LoVo (cell line): ENCODE measurements at regions not wholly inside any gene's neighbourhood (a gene's known extent, or its start where the extent isn't known, plus 50 kb on each side); places are given as distances from the start of the nearest gene placed in this dataset.
"Not testable (repeated sequence)": the region's sequence is repeated elsewhere in the genome, so short reads cannot be mapped to it uniquely, and the experiment has no call there.

ENCODE experiments used
- DNase-seq: peaks from one replicate; pipeline ENCODE4 v3.0.0-alpha.2; 2016; ENCODE audit warnings: low spot score

DNA sequence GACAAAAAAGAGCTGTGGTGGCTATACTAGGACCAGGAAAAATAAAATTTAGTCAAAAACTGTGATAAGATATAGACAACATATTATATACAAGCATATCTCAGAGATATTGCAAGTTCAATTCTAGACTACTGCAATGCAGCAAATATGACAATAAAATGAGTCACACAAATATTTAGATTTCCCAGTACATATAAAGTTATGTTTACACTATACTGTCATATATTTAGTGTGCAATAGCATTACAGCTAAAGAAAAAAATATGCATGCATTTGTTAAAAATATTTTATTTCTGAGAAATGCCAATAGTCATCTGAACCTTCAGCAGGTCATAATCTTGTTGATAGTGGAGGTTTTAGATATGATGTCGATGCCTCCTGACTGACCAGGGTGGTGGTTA is 72.1 kb downstream of the AKR1C4 start:
- DNase-seq = no peak

DNA sequence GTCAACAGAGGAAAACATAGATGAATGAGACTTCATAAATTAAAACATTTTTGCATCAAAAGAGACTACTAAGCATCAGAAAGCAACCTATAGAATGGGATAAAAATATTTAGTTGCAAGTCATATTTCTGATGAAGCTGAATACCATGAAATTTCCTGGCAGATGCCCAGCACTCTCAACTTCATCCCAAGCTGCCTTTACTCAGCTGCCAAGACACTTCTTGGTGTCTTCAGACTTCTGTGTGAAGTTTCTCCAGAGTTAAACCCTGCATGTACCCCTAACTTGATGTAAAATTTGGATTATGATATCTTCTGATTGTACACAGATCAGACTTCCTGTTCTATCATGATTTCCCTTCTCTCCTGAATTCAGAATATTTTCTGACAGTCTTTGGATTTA is 73.2 kb downstream of the AKR1C4 start:
- no peak for DNase-seq

DNA sequence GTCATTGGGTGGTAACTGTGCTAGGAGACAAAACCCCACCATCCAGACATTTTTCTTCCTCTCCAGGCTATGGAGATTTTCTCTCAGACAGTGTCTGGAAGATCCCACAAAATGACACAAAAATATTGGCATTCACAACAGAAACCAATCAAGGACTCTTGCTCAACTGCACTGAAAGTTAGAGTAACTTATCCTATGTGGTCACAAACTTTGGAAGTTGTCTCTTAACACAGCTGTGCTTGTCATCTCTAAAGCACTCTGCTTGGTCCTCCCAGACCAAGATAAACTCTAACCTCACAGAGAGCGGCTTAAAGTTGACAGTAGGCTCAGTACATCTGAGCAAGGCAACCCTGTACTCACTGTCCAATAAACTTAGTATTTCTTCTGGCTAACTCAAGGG is 74.9 kb downstream of the AKR1C4 start:
- no peak for DNase-seq

DNA sequence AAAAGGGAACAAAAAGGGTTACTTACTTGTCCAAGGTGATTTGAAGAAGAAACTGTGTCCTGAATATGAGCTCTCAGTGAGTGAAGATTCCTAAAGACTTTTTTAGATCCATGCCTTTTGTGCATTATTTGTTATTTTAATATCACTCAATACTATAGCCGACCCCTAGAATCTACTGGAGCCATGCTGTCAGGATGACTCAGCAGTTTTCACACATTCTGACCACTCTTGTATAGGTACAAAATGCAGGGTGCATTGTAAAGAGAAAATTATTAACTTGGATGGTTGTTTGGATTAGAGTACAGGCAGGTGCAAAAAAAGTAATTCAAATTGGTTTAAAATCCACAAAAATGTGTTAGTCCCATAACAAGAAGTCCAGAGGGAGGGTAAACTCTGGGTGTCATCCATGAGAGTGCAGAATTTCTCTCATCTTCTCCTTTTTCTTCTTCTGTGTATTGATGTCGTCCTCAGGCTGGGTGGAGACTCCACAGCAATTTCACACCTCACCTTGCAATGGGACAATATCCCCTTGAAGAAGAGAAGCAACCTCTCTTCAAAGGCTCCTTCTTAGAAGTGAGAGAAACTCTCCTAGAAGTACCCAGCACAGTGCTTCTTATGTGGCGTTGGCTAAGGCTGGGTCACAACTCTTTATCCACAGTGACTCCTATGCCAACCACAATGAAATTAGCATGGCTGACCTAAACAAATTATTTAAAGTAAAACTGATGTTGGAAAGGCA is 75.6 kb downstream of the AKR1C4 start:
- DNase-seq = no peak

DNA sequence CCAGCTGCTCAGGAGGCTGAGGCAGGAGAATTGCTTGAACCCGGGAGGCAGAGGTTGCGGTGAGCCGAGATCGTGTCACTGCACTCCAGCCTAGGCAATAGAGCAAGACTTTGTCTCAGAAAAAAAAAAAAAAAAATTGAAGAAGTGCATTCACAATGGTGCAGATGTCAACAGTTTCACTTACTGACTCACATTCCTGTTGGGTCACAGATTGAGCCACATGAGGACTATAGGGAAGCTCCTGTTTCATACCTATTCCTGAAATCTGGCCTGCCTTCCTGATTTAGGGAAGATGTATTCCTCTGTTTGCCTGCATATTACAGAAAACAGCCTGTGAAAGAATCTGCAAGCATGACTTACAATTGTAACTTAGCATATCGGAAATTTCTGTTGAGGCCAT is 78.2 kb downstream of the AKR1C4 start:
- no peak for DNase-seq

DNA sequence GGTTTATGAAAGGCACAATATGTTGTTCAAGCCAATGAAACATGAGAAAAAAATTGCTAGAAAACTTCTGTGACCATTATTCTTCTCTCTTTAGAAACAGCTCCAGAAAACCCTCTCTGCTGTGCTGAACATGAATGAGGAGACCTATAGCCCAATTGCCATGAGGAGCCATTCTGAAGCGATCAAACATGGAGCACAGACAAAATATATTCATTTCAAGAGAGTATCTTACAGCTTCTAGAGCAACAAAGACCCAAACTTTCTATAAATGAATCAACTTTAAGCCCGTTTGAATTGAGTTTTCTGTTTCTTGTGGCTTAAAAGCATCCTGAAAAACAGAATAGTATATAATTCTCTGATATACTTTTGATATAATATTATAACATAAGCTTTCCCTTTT is 83.4 kb upstream of the UCN3 start:
- no peak for DNase-seq

DNA sequence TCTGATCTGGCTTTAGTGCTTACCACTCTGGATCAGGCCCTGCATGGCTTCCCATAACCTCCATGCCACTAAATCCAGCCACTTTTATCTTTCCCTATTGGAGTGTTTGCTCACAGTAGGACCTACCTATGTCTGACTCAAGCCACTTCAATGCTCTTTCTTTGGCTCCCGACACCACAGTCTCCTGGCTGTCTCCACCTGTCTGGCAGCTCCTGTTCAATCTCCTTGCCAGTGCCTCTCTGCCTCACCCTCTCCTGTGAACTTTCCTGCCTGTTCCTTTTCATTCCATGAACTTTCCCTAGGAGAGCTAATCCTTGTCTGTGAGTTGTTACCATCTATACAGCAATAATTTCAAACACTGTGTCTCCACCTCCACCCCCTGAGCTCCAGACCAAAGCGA is 82.6 kb upstream of the UCN3 start:
- peak; percentile 46 for DNase-seq

DNA sequence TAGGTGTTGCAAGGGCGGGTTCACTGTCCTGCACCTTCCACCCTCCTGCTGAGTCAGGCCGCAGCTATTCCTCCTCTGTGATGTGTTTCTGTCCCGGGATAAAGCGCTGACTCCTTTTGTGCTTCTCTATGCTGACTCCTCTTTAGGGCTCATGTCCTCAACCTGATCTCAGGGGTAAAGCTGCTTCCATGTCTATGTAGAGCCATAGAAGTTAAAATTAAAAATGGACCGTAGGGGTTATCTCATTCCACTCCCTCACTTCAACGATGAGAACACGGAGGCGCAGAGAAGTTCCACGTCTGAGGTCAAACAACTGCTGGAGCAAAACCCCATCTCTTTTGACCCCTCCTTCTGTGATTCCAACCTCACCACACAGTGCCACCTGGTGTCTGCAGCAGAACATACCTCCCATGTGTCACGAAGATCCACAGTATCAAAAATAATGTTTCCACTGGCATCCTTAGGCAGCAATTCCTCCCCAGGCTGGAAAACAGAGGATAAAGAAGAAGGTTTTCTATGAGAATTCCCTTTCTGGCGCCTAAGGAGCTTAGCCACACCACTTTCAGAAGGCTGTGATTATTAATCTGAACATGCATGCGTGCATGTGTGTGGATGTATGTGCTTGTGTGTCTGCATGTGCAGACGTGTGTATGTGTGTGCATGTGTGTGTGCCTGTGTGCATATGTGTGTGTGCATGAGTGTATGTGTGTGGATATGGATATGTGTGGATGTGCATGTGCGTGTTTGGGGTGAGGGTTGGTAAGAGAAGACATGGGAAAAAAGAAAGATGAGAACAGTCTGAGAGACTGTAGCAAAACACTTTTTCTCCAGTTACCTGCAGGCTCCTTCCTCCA is 81.2 kb upstream of the UCN3 start:
- peak; percentile 70 for DNase-seq

DNA sequence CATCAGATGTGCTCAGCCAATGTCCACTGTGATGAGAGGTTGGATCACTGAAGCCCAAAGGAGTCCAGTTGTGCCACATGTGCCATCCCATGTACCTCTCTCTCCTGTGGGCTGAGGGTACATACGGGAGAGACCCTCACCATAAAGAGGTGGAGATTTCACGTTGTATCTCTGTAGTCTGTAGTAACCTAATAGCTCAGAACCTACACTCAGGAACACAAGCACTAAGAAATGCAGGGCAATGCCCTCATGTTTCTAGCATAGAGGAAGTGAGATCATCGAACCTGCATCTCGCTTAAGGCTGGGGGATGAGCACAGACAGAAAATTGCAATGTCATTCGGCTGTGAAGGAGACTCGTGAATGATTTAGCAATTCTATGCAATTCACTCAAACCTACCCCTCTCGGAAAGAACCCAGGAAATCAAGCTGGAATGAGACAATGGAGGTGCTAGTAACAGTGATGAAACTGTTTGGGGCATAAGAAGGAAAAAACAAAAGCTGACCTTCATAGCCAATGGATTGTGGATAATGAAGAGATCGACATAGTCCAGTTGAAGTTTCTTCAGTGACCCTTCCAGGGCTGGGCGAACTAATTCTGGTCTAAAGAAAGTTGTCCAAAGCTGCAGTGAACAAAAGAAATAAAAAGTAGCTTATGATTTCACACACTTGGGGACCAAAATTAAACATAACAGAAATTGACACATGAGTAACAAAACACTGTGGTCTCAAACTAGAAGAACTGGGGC is 80.3 kb upstream of the UCN3 start:
- DNase-seq = no peak

DNA sequence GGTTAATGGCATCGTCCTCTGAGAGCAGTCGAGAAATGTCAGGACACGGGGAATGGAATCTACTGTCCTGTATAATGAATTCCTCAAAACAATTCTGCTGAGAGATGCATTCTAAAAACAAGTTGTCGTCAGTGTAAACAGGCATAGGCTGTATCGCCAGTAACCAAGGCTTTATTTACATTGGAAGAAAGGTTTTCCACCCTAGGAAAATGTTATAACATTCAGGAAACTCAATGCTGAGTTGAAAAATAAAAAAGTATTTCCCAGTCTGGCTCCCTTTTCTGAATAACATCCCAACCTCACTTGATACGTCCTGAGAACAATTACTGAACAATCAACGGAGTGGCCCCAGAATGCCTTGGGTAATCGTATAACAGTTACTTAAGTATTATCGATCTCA is 79.6 kb upstream of the UCN3 start:
- no peak for DNase-seq

DNA sequence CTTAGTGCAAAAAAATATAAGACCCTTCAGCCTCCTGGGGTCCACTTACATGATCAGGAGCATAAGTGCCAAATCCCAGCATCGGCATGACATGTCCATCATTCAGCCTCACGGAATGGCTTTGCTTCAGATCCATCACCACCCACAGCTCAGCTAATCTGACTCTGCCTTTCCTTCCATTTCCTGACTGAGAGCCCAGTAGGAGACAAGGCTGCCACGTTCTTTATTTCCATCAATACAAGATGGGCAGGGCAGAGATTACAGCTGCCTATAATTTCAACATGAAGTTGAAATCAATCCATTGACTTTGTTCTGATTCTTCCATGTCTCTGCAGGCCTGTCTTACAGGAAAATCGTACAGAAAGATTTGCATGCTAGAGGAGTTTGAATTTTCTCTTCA is 76.4 kb upstream of the UCN3 start:
- DNase-seq = no peak

DNA sequence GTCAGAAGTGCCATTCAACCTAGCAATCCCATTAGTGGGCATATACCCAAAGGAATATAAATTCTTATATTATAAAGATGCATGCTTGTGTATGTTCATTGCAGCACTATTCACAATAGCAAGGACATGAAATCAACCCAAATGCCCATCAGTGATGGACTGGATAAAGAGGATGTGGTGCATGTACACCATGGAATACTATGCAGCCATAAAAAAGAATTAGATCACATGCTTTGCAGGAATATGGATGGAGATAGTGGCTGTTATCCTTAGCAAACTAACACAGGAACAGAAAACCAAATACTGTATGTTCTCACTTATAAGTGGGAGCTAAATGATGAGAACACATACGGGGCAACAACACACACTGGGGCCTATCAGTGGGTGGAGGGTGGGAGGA is 75.5 kb upstream of the UCN3 start:
- not testable (repeated sequence) for DNase-seq

DNA sequence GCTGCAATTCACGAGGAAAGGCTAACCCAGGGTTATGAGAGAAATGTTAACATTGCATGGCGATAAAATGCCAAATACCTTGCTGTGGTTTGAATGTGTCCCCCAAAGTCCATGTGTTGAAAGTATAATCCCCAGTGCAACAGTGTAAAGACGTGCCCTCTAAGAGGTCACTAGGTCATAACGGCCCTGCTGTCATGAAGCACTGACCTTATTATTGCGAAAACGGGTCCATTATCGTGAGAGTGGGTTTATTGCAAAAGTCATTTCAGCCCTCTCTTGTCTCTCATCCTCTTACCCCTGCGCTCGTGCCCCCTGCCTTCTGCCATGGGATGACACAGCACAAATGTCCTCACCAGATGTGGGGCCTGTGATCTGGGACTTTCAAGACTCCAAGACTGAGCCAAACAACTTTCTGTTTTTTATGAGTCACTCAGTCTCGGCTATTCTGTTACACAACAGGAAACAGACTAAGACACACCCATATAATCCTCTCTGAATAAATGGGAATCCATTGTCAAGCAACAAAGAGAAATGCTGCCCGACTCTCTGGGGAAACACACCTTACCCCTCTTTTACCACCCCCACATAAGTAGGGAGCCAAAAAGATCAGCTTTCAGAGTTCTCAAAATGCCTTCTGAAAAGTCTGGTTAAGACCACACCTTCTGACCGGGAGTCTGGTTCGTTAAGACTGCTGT is 73.1 kb upstream of the UCN3 start:
- peak; percentile 88 for DNase-seq

DNA sequence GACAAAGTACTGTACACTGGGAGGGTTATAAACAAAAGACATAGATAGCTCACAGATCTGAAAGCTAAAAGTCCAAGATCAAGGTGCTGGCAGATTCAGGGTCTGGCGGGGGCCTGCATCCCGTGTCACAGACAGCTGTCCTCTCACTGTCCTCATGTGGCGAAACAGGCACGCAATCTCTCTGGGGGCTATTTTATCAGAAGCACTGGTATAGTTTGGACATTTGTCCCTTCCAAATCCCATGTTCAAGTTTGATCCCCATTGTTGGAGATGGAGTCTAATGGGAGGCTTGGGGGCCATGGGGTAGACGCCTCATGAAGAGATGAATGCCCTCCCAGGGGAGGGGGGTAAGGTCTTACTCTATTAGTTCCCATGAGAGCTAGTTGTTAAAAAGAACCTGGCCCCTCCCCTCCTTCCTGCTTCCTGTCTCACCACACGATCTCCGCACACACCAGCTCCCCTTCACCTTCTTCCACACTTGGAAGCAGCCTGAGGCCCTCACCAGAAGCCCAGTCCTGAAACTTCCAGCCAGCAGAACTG is 72.5 kb upstream of the UCN3 start:
- peak; percentile 12 for DNase-seq

DNA sequence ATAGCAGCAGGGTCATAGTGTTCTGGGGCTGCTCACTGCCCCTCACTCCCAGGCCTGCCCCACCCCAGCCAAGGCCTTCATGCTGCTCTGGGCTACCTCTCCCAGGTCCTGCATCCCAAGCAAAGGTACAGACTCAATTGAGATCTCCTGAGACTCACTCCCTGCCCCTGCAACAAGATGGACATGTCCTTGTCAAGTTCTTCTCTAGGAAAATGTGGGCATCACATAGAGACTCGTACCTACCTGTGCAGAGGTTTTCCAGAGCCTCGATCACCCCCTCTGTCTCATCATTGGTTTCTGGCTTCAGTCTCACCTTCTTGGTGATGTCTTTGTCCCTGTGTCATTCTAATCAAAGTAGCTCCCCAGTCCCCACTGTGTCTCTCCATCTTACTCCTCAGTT is 71.8 kb upstream of the UCN3 start:
- DNase-seq = not testable (repeated sequence)

DNA sequence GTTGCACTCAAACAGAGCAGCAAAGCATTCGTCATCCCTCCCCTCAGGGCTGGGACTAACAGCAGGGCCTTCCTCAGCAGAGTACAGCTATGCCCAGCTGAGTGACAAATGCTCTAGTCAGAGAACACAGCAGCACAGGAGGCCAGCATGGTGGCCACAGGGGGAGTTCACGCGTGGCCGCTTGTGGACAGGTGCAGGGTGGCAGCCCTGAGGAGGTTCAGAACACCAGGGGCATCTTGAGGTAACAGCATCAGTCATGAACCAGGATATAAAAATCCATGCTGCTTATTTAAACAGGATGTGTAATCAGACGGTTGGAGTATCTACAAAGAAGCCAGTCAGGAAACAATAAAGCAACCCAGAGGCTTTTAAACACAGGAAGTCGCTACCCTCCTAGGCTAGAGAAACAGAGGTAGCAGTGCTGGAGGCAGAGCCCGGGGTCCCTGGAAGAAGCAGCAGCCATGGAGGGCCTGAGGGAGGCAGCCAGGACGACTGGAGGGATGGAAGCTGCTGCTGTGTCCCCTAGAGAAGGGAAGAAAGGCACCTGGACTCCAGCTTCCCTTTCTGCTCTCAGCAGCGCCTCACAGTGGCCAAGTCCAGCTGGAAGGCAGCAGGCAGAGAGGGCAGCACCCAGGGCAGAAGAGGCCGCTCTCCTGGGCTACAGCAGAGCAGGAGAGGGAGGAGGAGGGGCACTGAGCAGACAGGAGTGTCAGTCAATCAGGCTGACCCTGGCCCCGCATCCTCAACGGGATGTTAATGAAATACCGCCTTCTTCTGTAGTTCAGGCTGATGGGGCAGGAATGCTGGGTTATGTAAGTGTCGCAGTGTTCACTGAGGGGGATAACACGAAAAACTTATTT is 70.8 kb upstream of the UCN3 start:
- no peak for DNase-seq

DNA sequence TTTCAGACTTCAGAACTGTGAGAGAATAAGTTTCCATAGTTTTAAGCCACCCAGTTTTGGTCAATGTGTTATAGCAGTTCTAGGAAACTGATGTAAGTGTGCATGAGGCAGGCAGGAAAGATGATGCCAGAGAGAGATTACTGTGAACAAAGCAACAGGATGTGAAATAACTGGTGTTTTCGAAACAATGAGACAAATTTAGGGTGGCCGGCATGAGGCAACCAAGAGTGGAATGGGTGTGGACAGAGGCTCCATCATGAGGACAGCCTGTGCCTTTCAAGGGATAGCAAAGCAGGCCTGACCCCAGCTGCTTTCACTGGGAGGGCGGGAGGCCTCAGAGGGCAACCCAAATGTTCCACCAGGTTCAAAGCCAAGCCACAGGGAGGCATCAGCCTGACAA is 67.3 kb upstream of the UCN3 start:
- DNase-seq = no peak

DNA sequence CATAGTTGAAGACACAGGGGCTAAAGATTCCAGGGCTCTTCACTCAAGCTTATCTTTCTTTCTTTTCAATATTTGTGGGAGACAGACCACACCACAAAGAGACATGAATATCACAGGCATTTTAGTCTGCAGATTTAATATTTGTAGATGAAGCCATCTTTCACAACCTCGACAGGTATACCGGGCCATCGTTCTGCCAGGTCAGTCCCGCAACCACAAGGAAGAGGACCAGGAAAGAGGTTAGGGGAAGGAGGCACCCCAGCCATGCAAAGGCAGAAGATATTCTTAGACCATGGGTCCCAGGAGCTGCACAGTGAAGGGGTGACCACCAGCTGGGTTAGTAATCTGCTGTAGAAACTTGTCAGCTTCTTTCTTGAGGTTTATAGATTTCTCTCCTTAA is 66.8 kb upstream of the UCN3 start:
- DNase-seq = no peak

DNA sequence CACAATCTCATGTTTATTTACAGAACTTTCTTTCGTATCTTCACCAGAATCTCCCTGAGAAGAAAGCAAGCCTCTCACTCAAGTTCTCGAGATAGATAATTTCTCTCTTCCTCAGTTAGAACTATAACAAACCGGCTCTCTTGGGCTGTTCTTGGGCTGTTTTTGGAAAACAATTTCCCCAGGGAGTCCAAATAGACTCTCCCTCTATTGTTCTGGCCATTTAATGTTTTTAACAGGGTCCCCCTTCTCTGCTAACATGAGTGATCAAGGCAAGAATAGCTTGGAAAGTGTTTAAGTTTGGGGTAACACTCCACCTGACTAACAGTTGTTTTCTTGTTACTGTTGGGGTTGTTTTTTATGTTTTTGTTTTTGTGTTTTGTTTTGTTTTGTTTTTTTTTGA is 64.8 kb upstream of the UCN3 start:
- no peak for DNase-seq

DNA sequence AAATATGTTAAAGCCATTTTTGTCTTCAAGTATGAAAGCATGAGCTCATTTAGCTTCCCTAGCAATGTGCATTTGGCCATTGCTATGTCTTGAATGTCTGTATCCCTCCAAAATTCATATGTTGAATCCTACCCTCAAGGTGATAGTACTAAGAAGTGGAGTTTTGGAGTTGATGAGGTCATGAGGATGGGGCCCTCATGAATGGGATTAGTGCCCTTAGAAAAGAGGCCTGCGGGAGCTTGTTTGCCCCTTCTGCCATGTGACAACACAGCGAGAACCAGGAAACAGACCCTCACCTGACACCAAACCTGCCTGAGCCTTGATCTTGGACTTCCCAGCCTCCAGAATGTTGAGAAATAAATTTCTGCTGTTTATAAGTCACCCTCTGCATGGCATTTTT is 61.3 kb upstream of the UCN3 start:
- no peak for DNase-seq

DNA sequence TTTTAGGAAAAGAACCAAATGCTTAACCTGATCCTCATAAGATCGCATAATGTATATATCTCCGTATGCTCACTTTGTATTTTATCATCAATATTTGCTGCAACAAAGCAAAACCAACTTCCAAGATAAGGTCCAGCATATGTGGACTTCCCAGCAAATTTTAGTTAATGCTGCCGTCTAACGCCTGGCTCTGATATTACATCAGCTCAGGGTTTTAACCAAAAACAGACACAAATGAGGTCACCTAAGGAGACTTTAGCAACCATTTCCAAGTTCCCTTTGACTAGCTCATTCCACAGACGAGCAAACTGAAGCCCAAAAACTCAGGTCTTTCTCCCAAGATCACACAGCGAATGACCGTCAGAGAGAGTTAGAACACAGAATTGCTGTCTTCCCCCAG is 59.4 kb upstream of the UCN3 start:
- no peak for DNase-seq
